ENCODE measurements at regions not wholly inside any gene's neighbourhood (a gene's known extent, or its start where the extent isn't known, plus 50 kb on each side); places are given as distances from the start of the nearest gene placed in this dataset.
"Not testable (repeated sequence)": the region's sequence is repeated elsewhere in the genome, so short reads cannot be mapped to it uniquely, and the experiment has no call there.

- DNase-seq = no peak
These were observed 622.6 kb downstream of the DTWD2 start for GRCh38 chr5:118365718-118366117.

GRCh38 chr5:118354797-118355196 is 633.5 kb downstream of the DTWD2 start:
- no peak for DNase-seq

- DNase-seq = no peak
These were observed 634.4 kb downstream of the DTWD2 start for GRCh38 chr5:118353970-118354369.

- DNase-seq = no peak
These were observed 651.9 kb downstream of the DTWD2 start for GRCh38 chr5:118336468-118336867.

GRCh38 chr5:118327389-118327788 is 661.0 kb downstream of the DTWD2 start:
- DNase-seq = no peak

- no peak for DNase-seq
These were observed 661.8 kb downstream of the DTWD2 start for GRCh38 chr5:118326481-118327045.

- DNase-seq = no peak
These were observed 662.4 kb downstream of the DTWD2 start for GRCh38 chr5:118325931-118326330.

GRCh38 chr5:118323723-118324122 is 664.6 kb downstream of the DTWD2 start:
- not testable (repeated sequence) for DNase-seq

- no peak for DNase-seq
These were observed 667.3 kb downstream of the DTWD2 start for GRCh38 chr5:118321081-118321480.

- DNase-seq = no peak
These were observed 668.2 kb downstream of the DTWD2 start for GRCh38 chr5:118320121-118320520.

GRCh38 chr5:118314931-118315330 is 673.4 kb downstream of the DTWD2 start:
- no peak for DNase-seq

GRCh38 chr5:118311103-118311819 is 677.1 kb downstream of the DTWD2 start:
- DNase-seq = no peak

GRCh38 chr5:118310401-118310800 is 677.9 kb downstream of the DTWD2 start:
- no peak for DNase-seq

- DNase-seq = no peak
These were observed 685.1 kb downstream of the DTWD2 start for GRCh38 chr5:118303296-118303695.

- DNase-seq = no peak
These were observed 685.6 kb downstream of the DTWD2 start for GRCh38 chr5:118302786-118303185.

GRCh38 chr5:118301696-118302095 is 686.7 kb downstream of the DTWD2 start:
- no peak for DNase-seq

- no peak for DNase-seq
These were observed 693.3 kb downstream of the DTWD2 start for GRCh38 chr5:118295045-118295444.

- DNase-seq = no peak
These were observed 695.0 kb downstream of the DTWD2 start for GRCh38 chr5:118293378-118293777.

GRCh38 chr5:118290204-118290603 is 698.1 kb downstream of the DTWD2 start:
- no peak for DNase-seq

GRCh38 chr5:118284230-118284629 is 704.1 kb downstream of the DTWD2 start:
- not testable (repeated sequence) for DNase-seq

GRCh38 chr5:118282480-118283038 is 705.8 kb downstream of the DTWD2 start:
- DNase-seq = not testable (repeated sequence)

GRCh38 chr5:118279540-118280294 is 708.6 kb downstream of the DTWD2 start:
- DNase-seq = no peak

GRCh38 chr5:118270526-118270925 is 717.8 kb downstream of the DTWD2 start:
- no peak for DNase-seq

GRCh38 chr5:118258223-118258622 is 730.1 kb downstream of the DTWD2 start:
- no peak for DNase-seq

Data from CD4-positive, alpha-beta T cell treated with Interleukin-17A for 4 hours (primary cell).